HG03378 (cell line): ENCODE measurements at regions not wholly inside any gene's neighbourhood (a gene's known extent, or its start where the extent isn't known, plus 50 kb on each side); places are given as distances from the start of the nearest gene placed in this dataset.

Experiments used
- ATAC-seq: cut with Tn5 transposase; IDR thresholded peaks from one replicate; pipeline ENCODE4 v1.9.1; 2021; ENCODE audit warnings: mild to moderate bottlenecking, moderate library complexity; ENCODE audit not compliant: unreplicated experiment

GRCh38 chr5:58075907-58076306, 384.0 kb downstream of the PLK2 start:
- ATAC-seq: no peak

- ATAC-seq: no peak
These were observed 385.2 kb downstream of the PLK2 start for GRCh38 chr5:58074717-58075116.

GRCh38 chr5:58074222-58074621, 385.7 kb downstream of the PLK2 start:
- ATAC-seq: no peak

GRCh38 chr5:58073243-58073642, 386.6 kb downstream of the PLK2 start:
- no peak for ATAC-seq

GRCh38 chr5:58072300-58072965, 387.5 kb downstream of the PLK2 start:
- no peak for ATAC-seq

- ATAC-seq: no peak
These were observed 388.3 kb downstream of the PLK2 start for GRCh38 chr5:58071566-58071965.

- no peak for ATAC-seq
These were observed 390.0 kb downstream of the PLK2 start for GRCh38 chr5:58069846-58070245.

- ATAC-seq: no peak
These were observed 390.7 kb downstream of the PLK2 start for GRCh38 chr5:58069016-58069705.

- ATAC-seq: no peak
These were observed 393.3 kb downstream of the PLK2 start for GRCh38 chr5:58066557-58066956.

- no peak for ATAC-seq
These were observed 393.8 kb downstream of the PLK2 start for GRCh38 chr5:58066076-58066475.

GRCh38 chr5:58064801-58065200, 395.1 kb downstream of the PLK2 start:
- ATAC-seq: no peak

- ATAC-seq: no peak
These were observed 398.9 kb downstream of the PLK2 start for GRCh38 chr5:58060996-58061395.

GRCh38 chr5:58057324-58057723, 402.6 kb downstream of the PLK2 start:
- ATAC-seq: no peak

- ATAC-seq: no peak
These were observed 403.3 kb downstream of the PLK2 start for GRCh38 chr5:58056546-58056945.

- ATAC-seq: no peak
These were observed 405.9 kb downstream of the PLK2 start for GRCh38 chr5:58054018-58054417.

- ATAC-seq: no peak
These were observed 410.9 kb downstream of the PLK2 start for GRCh38 chr5:58048954-58049353.

- ATAC-seq: no peak
These were observed 411.5 kb downstream of the PLK2 start for GRCh38 chr5:58048185-58048925.

GRCh38 chr5:58046371-58046770, 413.5 kb downstream of the PLK2 start:
- ATAC-seq: no peak

GRCh38 chr5:58044166-58044565, 415.7 kb downstream of the PLK2 start:
- ATAC-seq: no peak

GRCh38 chr5:58043032-58043945, 416.6 kb downstream of the PLK2 start:
- ATAC-seq: no peak

GRCh38 chr5:58041884-58042283, 418.0 kb downstream of the PLK2 start:
- ATAC-seq: no peak
